HCT116 (cell line): ENCODE measurements at regions not wholly inside any gene's neighbourhood (a gene's known extent, or its start where the extent isn't known, plus 50 kb on each side); places are given as distances from the start of the nearest gene placed in this dataset.

Experiments
- ATAC-seq: fragments of 200-7000 bp; cut with Tn5 transposase; 2 replicates; pipeline ENCODE4 v1.9.1; 2020; ENCODE audit warnings: mild to moderate bottlenecking, moderate library complexity
- BruUV-seq: library from RNA; stranded (reverse); fragments of 400-500 nt; replicated peaks from 2 replicates; lab custom pipeline; 2021; lab: Mats Ljungman, UMichigan
- CTCF ChIA-PET: fragments of 300-600 bp; sonication (Branson Sonifier 250); formaldehyde crosslinking; loops from one replicate; lab custom pipeline; 2021; ENCODE audit warnings: antibody characterized with exemption; lab: Charles Lee
- POLR2A ChIA-PET: fragments of 300-600, 350-600 bp; sonication (Branson Sonifier 250); formaldehyde crosslinking; loops from one replicate; lab custom pipeline; 2021; ENCODE audit warnings: antibody characterized with exemption; lab: Charles Lee
- RAD21 ChIA-PET, 2 experiments: fragments of 300-600 bp; sonication (Branson Sonifier 250); formaldehyde crosslinking; loops; one replicate each; lab custom pipeline; 2023; ENCODE audit warnings: low total read pairs in 2 of 2; ENCODE audit not compliant: uncharacterized antibody in 2 of 2, unreplicated experiment in 2 of 2, low non-redundant PET in 1 of 2; lab: Charles Lee
- DNase-seq: peaks from one replicate; pipeline ENCODE4 v3.0.0-alpha.2; 2010; ENCODE audit warnings: low read depth, low spot score
- H2AFZ ChIP-seq: fragments of 200-600 bp; shearing (Covaris generic), sonication (generic); 2 replicates; pipeline ENCODE4 v1.6.1; 2017; ENCODE audit warnings: low read depth, mixed run types, mixed read lengths, antibody characterized with exemption, low read length; ENCODE audit not compliant: poor library complexity, severe bottlenecking
- H3K27ac ChIP-seq: 2 replicates; pipeline ENCODE4 v1.5.1; 2012; ENCODE audit warnings: low read depth, low read length
- H3K27me3 ChIP-seq: fragments of 200-600 bp; sonication (generic); 2 replicates; pipeline ENCODE4 v1.6.1; 2016; ENCODE audit warnings: mixed run types, low read length, mixed read lengths; ENCODE audit not compliant: insufficient read depth
- H3K36me3 ChIP-seq, 2 experiments: fragments of 200-500 bp in 1 of 2; fragments of 200-600 bp in 1 of 2; sonication (Bioruptor generic) in 1 of 2; sonication (generic) in 1 of 2; 2 replicates each; pipeline versions ENCODE4 v1.5.1 to v1.6.1; 2014 to 2016; ENCODE audit warnings: low read length in 2 of 2, inconsistent platforms in 1 of 2, mixed read lengths in 1 of 2, mixed run types in 1 of 2; ENCODE audit not compliant: insufficient read depth in 2 of 2, control insufficient read depth in 1 of 2
- H3K4me1 ChIP-seq, 2 experiments: fragments of 200-600 bp in 1 of 2; sonication (generic) in 1 of 2; 2 replicates each; pipeline versions ENCODE4 v1.5.1 to v1.6.1; 2012 to 2017; ENCODE audit warnings: low read length in 2 of 2, inconsistent platforms in 1 of 2, mild to moderate bottlenecking in 1 of 2, mixed read lengths in 1 of 2, mixed run types in 1 of 2, moderate library complexity in 1 of 2; ENCODE audit not compliant: insufficient read depth in 2 of 2, control insufficient read depth in 1 of 2
- H3K4me2 ChIP-seq: fragments of 200-600 bp; sonication (generic); 2 replicates; pipeline ENCODE4 v1.6.1; 2017; ENCODE audit warnings: mixed run types, low read length, mixed read lengths
- H3K4me3 ChIP-seq, 2 experiments: fragments of 200-600 bp in 1 of 2; sonication (generic) in 1 of 2; replicated peaks in 1 of 2; 2 replicates each; pipeline ENCODE4 v1.5.1; 2011 to 2016; ENCODE audit warnings: low read length in 2 of 2, control low read depth in 1 of 2, low read depth in 1 of 2, mild to moderate bottlenecking in 1 of 2, mixed read lengths in 1 of 2, mixed run types in 1 of 2
- H3K79me2 ChIP-seq: fragments of 200-600 bp; sonication (generic); 2 replicates; pipeline ENCODE4 v1.6.1; 2017; ENCODE audit warnings: mild to moderate bottlenecking, mixed run types, low read length, moderate library complexity, mixed read lengths; ENCODE audit not compliant: insufficient read depth
- H3K9ac ChIP-seq: fragments of 200-600 bp; sonication (generic); 2 replicates; pipeline ENCODE4 v1.6.1; 2016; ENCODE audit warnings: low read length, mixed read lengths
- H3K9me2 ChIP-seq: fragments of 200-600 bp; sonication (generic), shearing (Covaris generic); 2 replicates; pipeline ENCODE4 v1.6.1; 2017; ENCODE audit warnings: mixed run types, mild to moderate bottlenecking, moderate library complexity; ENCODE audit not compliant: insufficient read depth
- H3K9me3 ChIP-seq, 2 experiments: fragments of 200-500 bp in 1 of 2; fragments of 200-600 bp in 1 of 2; sonication (Bioruptor generic) in 1 of 2; sonication (generic) in 1 of 2; 2 replicates each; pipeline ENCODE4 v1.6.1; 2014 to 2017; ENCODE audit warnings: low read length in 2 of 2, mixed read lengths in 2 of 2, inconsistent platforms in 1 of 2, low read depth in 1 of 2, mild to moderate bottlenecking in 1 of 2, mixed run types in 1 of 2, moderate library complexity in 1 of 2; ENCODE audit not compliant: control insufficient read depth in 1 of 2, insufficient read depth in 1 of 2
- H4K20me1 ChIP-seq: fragments of 200-600 bp; sonication (generic), shearing (Covaris generic); 2 replicates; pipeline ENCODE4 v1.6.1; 2017; ENCODE audit warnings: mixed run types, mild to moderate bottlenecking, moderate library complexity; ENCODE audit not compliant: insufficient read depth
- ATF3 ChIP-seq: IDR thresholded peaks from 2 replicates; pipeline ENCODE4 v1.6.1; 2012
- CBX3 ChIP-seq: IDR thresholded peaks from 2 replicates; pipeline ENCODE4 v1.6.1; 2012; ENCODE audit warnings: low read depth
- CEBPB ChIP-seq: IDR thresholded peaks from 2 replicates; pipeline ENCODE4 v1.6.1; 2012; ENCODE audit warnings: low read depth
- CTCF ChIP-seq, 3 experiments: fragments of 200-600 bp in 1 of 3; sonication (generic) in 1 of 3; IDR thresholded peaks in 2 of 3; conservative IDR thresholded peaks in 1 of 3; 2 replicates each; pipeline ENCODE4 v1.5.1; 2012 to 2017; ENCODE audit warnings: low read depth in 2 of 3, low read length in 2 of 3, antibody characterized with exemption in 1 of 3, borderline replicate concordance in 1 of 3, control low read depth in 1 of 3, mild to moderate bottlenecking in 1 of 3, mixed read lengths in 1 of 3, mixed run types in 1 of 3, moderate library complexity in 1 of 3; ENCODE audit not compliant: insufficient read depth in 1 of 3
- EGR1 ChIP-seq: IDR thresholded peaks from 2 replicates; pipeline ENCODE4 v1.6.1; 2012; ENCODE audit warnings: low read depth
- ELF1 ChIP-seq: IDR thresholded peaks from 2 replicates; pipeline ENCODE4 v1.6.1; 2012; ENCODE audit warnings: low read depth, borderline replicate concordance
- EZH2 ChIP-seq: fragments of 200-600 bp; sonication (generic); IDR thresholded peaks from 2 replicates; pipeline ENCODE4 v1.6.1; 2017; ENCODE audit warnings: antibody characterized with exemption, mixed run types
- EZH2phosphoT487 ChIP-seq: fragments of 200-600 bp; IDR thresholded peaks from 2 replicates; pipeline ENCODE4 v1.6.1; 2018; ENCODE audit warnings: antibody characterized with exemption, borderline replicate concordance
- FOSL1 ChIP-seq: IDR thresholded peaks from 2 replicates; pipeline ENCODE4 v1.6.1; 2012; ENCODE audit warnings: low read depth
- JUND ChIP-seq: IDR thresholded peaks from 2 replicates; pipeline ENCODE4 v1.6.1; 2012
- POLR2A ChIP-seq: IDR thresholded peaks from 2 replicates; pipeline ENCODE4 v1.7.0; 2011; ENCODE audit warnings: borderline replicate concordance; ENCODE audit not compliant: insufficient read depth, insufficient read length; ENCODE audit errors: extremely low read depth
- POLR2AphosphoS5 ChIP-seq: IDR thresholded peaks from 2 replicates; pipeline ENCODE4 v1.6.1; 2011; ENCODE audit warnings: mild to moderate bottlenecking, low read depth, low read length, moderate library complexity
- RAD21 ChIP-seq: IDR thresholded peaks from 2 replicates; pipeline ENCODE4 v1.6.1; 2012; ENCODE audit warnings: low read depth, mild to moderate bottlenecking
- REST ChIP-seq: IDR thresholded peaks from 2 replicates; pipeline ENCODE4 v1.6.1; 2012; ENCODE audit warnings: low read depth
- SIN3A ChIP-seq: IDR thresholded peaks from 2 replicates; pipeline ENCODE4 v1.6.1; 2012; ENCODE audit warnings: low read depth
- SP1 ChIP-seq: IDR thresholded peaks from 2 replicates; pipeline ENCODE4 v1.6.1; 2012; ENCODE audit warnings: low read depth
- SRF ChIP-seq: IDR thresholded peaks from 2 replicates; pipeline ENCODE4 v1.6.1; 2012; ENCODE audit warnings: low read depth
- YY1 ChIP-seq: IDR thresholded peaks from 2 replicates; pipeline ENCODE4 v1.6.1; 2011; ENCODE audit warnings: low read length, low read depth, moderate library complexity, mild to moderate bottlenecking; ENCODE audit not compliant: insufficient replicate concordance; ENCODE audit errors: extremely low read depth
- ZBTB33 ChIP-seq: IDR thresholded peaks from 2 replicates; pipeline ENCODE4 v1.6.1; 2011; ENCODE audit warnings: mild to moderate bottlenecking, low read length, moderate library complexity; ENCODE audit not compliant: insufficient replicate concordance; ENCODE audit errors: extremely low read depth
- ZFX ChIP-seq: fragments of 450-650 bp; IDR thresholded peaks from 2 replicates; pipeline ENCODE4 v1.6.1; 2017
- ZNF274 ChIP-seq: fragments of 200-500 bp; sonication (Bioruptor generic); IDR thresholded peaks from 2 replicates; pipeline ENCODE4 v1.6.1; 2014; ENCODE audit warnings: mild to moderate bottlenecking, low read depth, low read length, inconsistent platforms
- intact Hi-C: fragments of 100-400 bp; cut with micrococcal nuclease; formaldehyde crosslinking; loops from 2 replicates; pipeline ENCODE4 v1.10.0; 2022

GRCh38 chr12:85626001-85626783, 210.0 kb downstream of the RASSF9 start:
- H3K27me3 ChIP-seq = no peaks in the 10 kb centered on the region
- intact Hi-C loops = no loop called here
- peak overlapping the region; percentile 71 for H3K4me2 ChIP-seq
- ATAC-seq (peak; percentile 67), DNase-seq (peak; percentile 52)
- CTCF ChIA-PET = no interaction called here
- POLR2A ChIA-PET = interaction anchor here (1.0 kb wide), 1 partner anchor 9 kb away, joined by 3 read pairs; no protein-coding TSS in a partner anchor
- no TSS peak for BruUV-seq
- H3K36me3 ChIP-seq = no peaks in the 10 kb centered on the region
- H3K9me3 ChIP-seq = no peaks in the 10 kb centered on the region
- H3K4me3 ChIP-seq = peak overlapping the region in 1 of 2 experiments; percentile 6; a peak in 1 of 4 replicates
- H3K9me2 ChIP-seq = no peaks in the 10 kb centered on the region
- peak overlapping the region; percentile 55 for H2AFZ ChIP-seq
- H3K4me1 ChIP-seq = peaks cover 6 to 26% of the 10 kb centered on the region in 2 experiments; a peak in 2 of 4 replicates
- no peak overlapping the region for H3K27ac ChIP-seq
- RAD21 ChIA-PET = no interaction called here
- H3K79me2 ChIP-seq = no peaks in the 10 kb centered on the region
- H3K9ac ChIP-seq = no peak overlapping the region
- H4K20me1 ChIP-seq = no peaks in the 10 kb centered on the region
- TF ChIP-seq CEBPB = peak; percentile 97
- no peak for TF ChIP-seq REST
- no peak for TF ChIP-seq CTCF (IDR thresholded peaks at IDR 0.05 in 2 of 3, conservative IDR thresholded peaks at IDR 0.05 in 1 of 3; ENCODE audit: borderline replicate concordance in 1 of 3, insufficient read depth in 1 of 3, low read depth in 2 of 3, low read length in 2 of 3)
- TF ChIP-seq ELF1 = no peak
- no peak for TF ChIP-seq ZBTB33
- TF ChIP-seq ATF3 = no peak
- TF ChIP-seq ZNF274 = no peak
- TF ChIP-seq ZFX = no peak
- no peak for TF ChIP-seq POLR2AphosphoS5
- TF ChIP-seq EGR1 = no peak
- TF ChIP-seq EZH2 = no peak
- TF ChIP-seq POLR2A = no peak
- TF ChIP-seq RAD21 = peak; percentile 7; the same call in 1 of the 2 replicates
- TF ChIP-seq SP1 = peak; percentile 78
- TF ChIP-seq CBX3 = peak; percentile 55
- TF ChIP-seq EZH2phosphoT487 = no peak
- TF ChIP-seq FOSL1 = peak; percentile 94
- TF ChIP-seq SRF = peak; percentile 72
- TF ChIP-seq YY1 = no peak
- no peak for TF ChIP-seq SIN3A
- TF ChIP-seq JUND = peak; percentile 80
